K562 (cell line): ENCODE measurements at regions not wholly inside any gene's neighbourhood (a gene's known extent, or its start where the extent isn't known, plus 50 kb on each side); places are given as distances from the start of the nearest gene placed in this dataset.

Source experiments
- ATAC-seq: fragments of 200-7000 bp; cut with Tn5 transposase; 3 replicates; pipeline ENCODE4 v1.9.1; 2020; ENCODE audit warnings: moderate library complexity
- BruUV-seq: library from RNA; stranded (reverse); fragments of 400-500 nt; replicated peaks from 2 replicates; lab custom pipeline; 2021; lab: Mats Ljungman, UMichigan
- CTCF ChIA-PET: fragments of 300-600 bp; formaldehyde crosslinking; extraction: SDS; loops from one replicate; lab custom pipeline; 2021; ENCODE audit warnings: low intra/inter-chr PET ratio; lab: Yijun Ruan, JAX
- POLR2A ChIA-PET: fragments of 300-600, 350-650 bp; sonication (Branson Sonifier 250); formaldehyde crosslinking; extraction: SDS; loops from one replicate; lab custom pipeline; 2021; ENCODE audit warnings: antibody characterized with exemption, inconsistent platforms; lab: Yijun Ruan, JAX
- DNase-seq, 4 experiments: peaks; one replicate each; pipeline versions ENCODE4 v3.0.0 to v3.0.0-alpha.2; 2011 to 2018; ENCODE audit warnings: low spot score in 3 of 4, mixed read lengths in 3 of 4; ENCODE audit errors: extremely low read depth in 1 of 4
- FAIRE-seq: peaks from 2 replicates; lab custom pipeline; 2011; peaks lifted over from hg19 to GRCh38; lab: Jason Lieb, UNC
- H2AFZ ChIP-seq: 2 replicates; pipeline ENCODE4 v1.6.0; 2011; ENCODE audit warnings: low read depth, low read length, control low read depth, inconsistent platforms
- H3K27ac ChIP-seq: fragments of 200-600 bp; 3 replicates; pipeline ENCODE4 v1.8.0; 2011; ENCODE audit warnings: low read depth, mild to moderate bottlenecking, control low read depth, inconsistent platforms, low read length, moderate library complexity, mixed read lengths; ENCODE audit errors: extremely low read depth
- H3K27me3 ChIP-seq, 2 experiments: fragments of 300-600 bp in 1 of 2; 2 replicates in 1 of 2; 3 replicates in 1 of 2; pipeline versions ENCODE4 v1.6.0 to v1.8.0; 2011; ENCODE audit warnings: inconsistent platforms in 2 of 2, low read length in 2 of 2, mild to moderate bottlenecking in 1 of 2, mixed read lengths in 1 of 2, moderate library complexity in 1 of 2; ENCODE audit not compliant: control insufficient read depth in 2 of 2, insufficient read depth in 2 of 2
- H3K36me3 ChIP-seq: fragments of 300-600 bp; 3 replicates; pipeline ENCODE4 v1.8.0; 2011; ENCODE audit warnings: mild to moderate bottlenecking, low read length, inconsistent platforms; ENCODE audit not compliant: control insufficient read depth, insufficient read depth
- H3K4me1 ChIP-seq, 2 experiments: fragments of 200-600 bp in 1 of 2; replicated peaks in 1 of 2; 2 replicates in 1 of 2; 3 replicates in 1 of 2; pipeline versions ENCODE4 v1.5.1 to v1.8.0; 2011; ENCODE audit warnings: inconsistent platforms in 2 of 2, low read length in 2 of 2, mild to moderate bottlenecking in 1 of 2, mixed read lengths in 1 of 2, moderate library complexity in 1 of 2; ENCODE audit not compliant: control insufficient read depth in 2 of 2, insufficient read depth in 2 of 2
- H3K4me2 ChIP-seq: 2 replicates; pipeline ENCODE4 v1.6.1; 2011; ENCODE audit warnings: low read length, control low read depth, inconsistent platforms, mixed read lengths; ENCODE audit not compliant: insufficient read depth
- H3K4me3 ChIP-seq: fragments of 200-600 bp; sonication (generic), shearing (Covaris generic); 2 replicates; pipeline ENCODE4 v1.5.1; 2016; ENCODE audit warnings: control low read depth, inconsistent platforms
- H3K79me2 ChIP-seq: fragments of 200-600 bp; 3 replicates; pipeline ENCODE4 v1.8.0; 2011; ENCODE audit warnings: low read length, inconsistent platforms; ENCODE audit not compliant: control insufficient read depth, insufficient read depth
- H3K9ac ChIP-seq, 2 experiments: 2 replicates each; pipeline versions ENCODE4 v1.6.0 to v1.6.1; 2011; ENCODE audit warnings: low read depth in 2 of 2, low read length in 2 of 2, control low read depth in 1 of 2, inconsistent platforms in 1 of 2, mild to moderate bottlenecking in 1 of 2, mixed read lengths in 1 of 2; ENCODE audit not compliant: insufficient read depth in 1 of 2
- H3K9me1 ChIP-seq: one replicate; pipeline ENCODE4 v1.6.0; 2011; ENCODE audit warnings: inconsistent platforms, mild to moderate bottlenecking, low read length, moderate library complexity; ENCODE audit not compliant: control insufficient read depth, insufficient read depth
- H3K9me3 ChIP-seq: replicated peaks from 2 replicates; pipeline ENCODE4 v1.5.1; 2011; ENCODE audit warnings: low read depth, low read length, inconsistent platforms; ENCODE audit not compliant: control insufficient read depth, insufficient read depth
- H4K20me1 ChIP-seq: replicated peaks from 2 replicates; pipeline ENCODE4 v1.6.1; 2011; ENCODE audit warnings: low read length, inconsistent platforms, mixed read lengths; ENCODE audit not compliant: control insufficient read depth, insufficient read depth
- BCL6 ChIP-seq: fragments of 250-450 bp; sonication (Bioruptor Pico); IDR thresholded peaks from 2 replicates; pipeline ENCODE4 v1.4.0; 2020
- BHLHE40 ChIP-seq: IDR thresholded peaks from 2 replicates; pipeline ENCODE4 v1.6.1; 2011; ENCODE audit warnings: low read length, improper control_type of control experiment
- CHCHD3 ChIP-seq: fragments of 250-450 bp; sonication (Bioruptor Pico); IDR thresholded peaks from 2 replicates; pipeline ENCODE4 v2.1.2; 2022; ENCODE audit warnings: mild to moderate bottlenecking
- NFRKB ChIP-seq: fragments of 450-650 bp; IDR thresholded peaks from 2 replicates; pipeline ENCODE4 v1.6.1; 2016; ENCODE audit warnings: low read depth
- NKRF ChIP-seq: fragments of 450-650 bp; IDR thresholded peaks from 2 replicates; pipeline ENCODE4 v1.6.1; 2016; ENCODE audit warnings: borderline replicate concordance
- POLR2AphosphoS2 ChIP-seq: IDR thresholded peaks from 2 replicates; pipeline ENCODE4 v1.6.1; 2012; ENCODE audit warnings: low read length, improper control_type of control experiment
- STAT6 ChIP-seq: sonication (generic); formaldehyde crosslinking; IDR thresholded peaks from 2 replicates; pipeline ENCODE4 v1.8.1; 2023; ENCODE audit warnings: mild to moderate bottlenecking, missing genetic modification reagents
- ZNF436 ChIP-seq: fragments of 250-450, 450-650 bp; sonication (Bioruptor Pico); formaldehyde crosslinking; IDR thresholded peaks from 2 replicates; pipeline ENCODE4 v1.7.0; 2020; ENCODE audit warnings: mild to moderate bottlenecking
- WGBS: fragments of 100-300 bp; shearing (Covaris generic); methylation state at CpG from one replicate; pipeline ENCODE4 v1.1.6; 2016; ENCODE audit warnings: low coverage, mixed read lengths; ENCODE audit not compliant: insufficient coverage; ENCODE audit errors: missing lambda C conversion rate; 5-methylcytosine and 5-hydroxymethylcytosine counted together
- in situ Hi-C: fragments of 300-500 bp; cut with MboI; formaldehyde crosslinking; loops from 4 replicates; pipeline ENCODE4 v1.15.0; 2018; ENCODE audit warnings: inconsistent platforms, mixed read lengths
- intact Hi-C: fragments of 100-400 bp; cut with micrococcal nuclease; formaldehyde crosslinking; loops from 2 replicates; pipeline ENCODE4 v1.14.2; 2022
- TF ChIP-seq, protein P1 (sequence below): fragments of 250-450 bp; sonication (Bioruptor Pico); IDR thresholded peaks from 2 replicates; pipeline ENCODE4 v1.5.0; 2021; ENCODE audit warnings: mild to moderate bottlenecking, moderate library complexity
- TF ChIP-seq, protein P2 (sequence below), 3 experiments: fragments of 200-800 bp in 1 of 3; fragments of 250-450 bp in 1 of 3; fragments of 450-650 bp in 1 of 3; sonication (Bioruptor Pico) in 1 of 3; sonication (Bioruptor generic) in 1 of 3; formaldehyde crosslinking in 1 of 3; IDR thresholded peaks; 2 replicates each; pipeline versions ENCODE4 v1.6.1 to v1.8.0; 2016 to 2022; ENCODE audit warnings: mild to moderate bottlenecking in 2 of 3, missing genetic modification characterization in 2 of 3, missing compliant biosample characterization in 1 of 3, moderate library complexity in 1 of 3

DNA sequence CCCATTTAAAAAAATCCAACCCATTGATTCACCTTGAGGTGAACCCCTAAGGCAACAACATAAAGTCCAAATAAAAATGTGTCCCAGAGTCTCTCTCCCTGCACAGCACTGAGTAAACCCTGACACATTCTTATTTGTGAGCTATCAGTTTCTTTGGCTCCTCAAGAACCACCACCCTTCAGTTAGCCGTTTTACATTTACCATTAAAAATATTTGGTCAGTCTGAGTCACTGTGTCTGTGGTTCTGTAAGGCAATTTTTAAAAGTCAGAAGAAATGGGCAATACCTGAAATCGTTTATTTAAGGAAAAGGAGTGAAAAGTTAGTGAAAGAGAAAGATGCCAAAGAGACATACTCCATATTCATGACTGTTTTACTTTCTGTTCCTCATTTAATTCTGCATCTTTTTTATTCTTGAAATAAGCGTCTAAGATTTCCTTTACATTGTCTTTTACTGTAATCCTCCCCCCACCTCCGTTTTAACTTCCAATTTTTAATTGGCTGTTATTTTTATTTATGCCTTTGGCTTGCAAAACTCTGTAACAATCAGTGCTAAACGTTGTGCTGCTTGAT lies 91.7 kb upstream of the IVNS1ABP start:
- ATAC-seq = no peak
- H3K9ac ChIP-seq = no peak overlapping the region
- no peak overlapping the region for H3K4me3 ChIP-seq
- H4K20me1 ChIP-seq = no peaks in the 10 kb centered on the region
- no peak overlapping the region for H3K4me2 ChIP-seq
- no peak for FAIRE-seq
- H3K9me3 ChIP-seq = 0 out of 2 replicates have a peak, but pooled peaks cover 2% of the 10 kb centered on the region
- ChIA-PET POLR2A (no interaction called here), CTCF (no interaction called here)
- no peak for DNase-seq
- H3K79me2 ChIP-seq = no peaks in the 10 kb centered on the region
- no peak overlapping the region for H3K27ac ChIP-seq
- H3K4me1 ChIP-seq = peaks cover 0 to 4% of the 10 kb centered on the region in 2 experiments; a peak in 1 of 5 replicates
- WGBS = under 1% methylated on average over 5 of the region's 5 CpGs
- H3K27me3 ChIP-seq = peaks cover 2 to 7% of the 10 kb centered on the region in 2 experiments; a peak in 4 of 5 replicates
- no peak overlapping the region for H2AFZ ChIP-seq
- no peaks in the 10 kb centered on the region for H3K36me3 ChIP-seq
- intact Hi-C loops (no loop called here), in situ Hi-C loops (no loop called here)
- no peaks in the 10 kb centered on the region for H3K9me1 ChIP-seq
- BruUV-seq = no TSS peak
- TF ChIP-seq NKRF = no peak
- no peak for TF ChIP-seq NFRKB
- TF ChIP-seq ZNF436 (CRISPR knock-in tag) = no peak
- no peak for TF ChIP-seq CHCHD3 (CRISPR knock-in tag)
- TF ChIP-seq STAT6 = no peak
- TF ChIP-seq, protein P1, sequence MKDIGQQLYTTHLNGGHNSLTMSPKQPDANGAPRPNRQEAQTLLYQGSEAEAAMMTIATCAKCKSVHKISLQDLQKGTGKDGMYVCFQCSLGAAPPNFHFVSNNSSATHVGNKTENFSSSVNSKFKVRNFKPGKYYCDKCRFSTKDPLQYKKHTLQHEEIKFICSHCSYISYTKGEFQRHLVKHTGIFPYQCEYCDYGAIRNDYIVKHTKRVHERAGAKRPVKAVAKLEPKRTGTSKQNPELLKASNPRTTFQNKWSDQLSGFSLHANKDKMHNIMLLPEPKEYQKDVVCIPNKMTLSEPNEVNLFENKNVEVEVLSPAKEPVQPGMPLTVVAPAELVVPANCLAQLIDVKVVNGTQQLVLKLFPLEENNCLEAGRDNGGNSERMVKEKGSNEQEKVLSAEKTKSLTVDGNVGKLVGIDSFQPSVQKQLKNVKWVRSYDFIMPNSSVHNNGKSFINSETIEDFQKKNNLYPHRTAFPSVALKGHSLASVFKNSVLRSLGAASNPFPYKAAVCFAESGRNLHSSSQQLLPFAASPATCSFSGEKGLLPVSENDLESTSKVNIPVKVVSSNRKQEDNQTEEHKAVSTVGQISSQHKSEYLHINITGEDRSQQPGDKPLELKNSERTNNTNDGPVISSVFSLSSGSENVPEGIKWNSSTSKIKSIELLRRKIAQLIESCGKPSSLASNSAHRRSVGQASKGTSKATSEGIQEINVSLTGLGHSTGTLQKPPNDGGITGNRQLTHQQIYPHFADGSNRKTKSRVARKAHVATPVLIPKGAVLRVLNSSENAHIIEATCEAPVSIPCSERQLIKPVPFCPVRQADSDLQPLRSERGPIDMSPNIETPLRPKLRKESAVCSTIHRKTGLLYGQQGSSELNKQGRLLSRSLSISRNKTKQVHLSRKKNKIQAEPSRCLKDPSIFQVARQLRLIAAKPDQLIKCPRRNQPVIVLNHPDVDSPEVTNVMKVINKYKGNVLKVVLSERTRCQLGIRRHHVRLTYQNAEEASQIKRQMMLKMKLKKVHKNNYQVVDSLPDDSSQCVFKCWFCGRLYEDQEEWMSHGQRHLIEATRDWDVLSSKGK (CRISPR knock-in tag) = no peak
- TF ChIP-seq, protein P2, sequence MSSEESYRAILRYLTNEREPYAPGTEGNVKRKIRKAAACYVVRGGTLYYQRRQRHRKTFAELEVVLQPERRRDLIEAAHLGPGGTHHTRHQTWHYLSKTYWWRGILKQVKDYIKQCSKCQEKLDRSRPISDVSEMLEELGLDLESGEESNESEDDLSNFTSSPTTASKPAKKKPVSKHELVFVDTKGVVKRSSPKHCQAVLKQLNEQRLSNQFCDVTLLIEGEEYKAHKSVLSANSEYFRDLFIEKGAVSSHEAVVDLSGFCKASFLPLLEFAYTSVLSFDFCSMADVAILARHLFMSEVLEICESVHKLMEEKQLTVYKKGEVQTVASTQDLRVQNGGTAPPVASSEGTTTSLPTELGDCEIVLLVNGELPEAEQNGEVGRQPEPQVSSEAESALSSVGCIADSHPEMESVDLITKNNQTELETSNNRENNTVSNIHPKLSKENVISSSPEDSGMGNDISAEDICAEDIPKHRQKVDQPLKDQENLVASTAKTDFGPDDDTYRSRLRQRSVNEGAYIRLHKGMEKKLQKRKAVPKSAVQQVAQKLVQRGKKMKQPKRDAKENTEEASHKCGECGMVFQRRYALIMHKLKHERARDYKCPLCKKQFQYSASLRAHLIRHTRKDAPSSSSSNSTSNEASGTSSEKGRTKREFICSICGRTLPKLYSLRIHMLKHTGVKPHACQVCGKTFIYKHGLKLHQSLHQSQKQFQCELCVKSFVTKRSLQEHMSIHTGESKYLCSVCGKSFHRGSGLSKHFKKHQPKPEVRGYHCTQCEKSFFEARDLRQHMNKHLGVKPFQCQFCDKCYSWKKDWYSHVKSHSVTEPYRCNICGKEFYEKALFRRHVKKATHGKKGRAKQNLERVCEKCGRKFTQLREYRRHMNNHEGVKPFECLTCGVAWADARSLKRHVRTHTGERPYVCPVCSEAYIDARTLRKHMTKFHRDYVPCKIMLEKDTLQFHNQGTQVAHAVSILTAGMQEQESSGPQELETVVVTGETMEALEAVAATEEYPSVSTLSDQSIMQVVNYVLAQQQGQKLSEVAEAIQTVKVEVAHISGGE (CRISPR knock-in tag; IDR thresholded peaks at IDR 0.05) = no peak
- no peak for TF ChIP-seq POLR2AphosphoS2
- no peak for TF ChIP-seq BCL6 (CRISPR knock-in tag)
- TF ChIP-seq BHLHE40 = no peak
